ENCODE measurements at regions not wholly inside any gene's neighbourhood (a gene's known extent, or its start where the extent isn't known, plus 50 kb on each side); places are given as distances from the start of the nearest gene placed in this dataset.

DNA sequence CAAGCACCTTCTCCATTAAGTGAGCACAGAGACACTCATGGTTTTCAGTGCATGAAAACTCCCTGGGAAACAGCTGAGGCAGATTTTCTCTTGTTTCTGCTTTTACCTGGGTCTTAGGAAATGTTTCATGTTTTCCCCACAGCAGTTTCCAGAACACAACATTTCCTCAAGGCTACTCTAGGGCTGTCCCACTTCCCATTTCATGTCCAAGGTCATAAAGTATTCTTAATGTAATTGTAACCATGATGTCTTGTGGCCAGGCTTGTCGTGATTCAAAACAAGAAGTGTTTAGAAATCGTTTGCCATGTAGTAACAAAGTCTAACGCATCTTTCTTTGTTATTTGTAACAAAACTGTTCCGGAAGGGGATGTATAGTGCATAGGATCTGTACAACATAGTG lies 83.8 kb upstream of the NRP1 start:
- no peaks in the 10 kb centered on the region for H3K9me3 ChIP-seq (ENCODE audit: insufficient read depth, low read depth, low read length)
- H3K27ac ChIP-seq (ENCODE audit: low read depth, low read length): no peak overlapping the region
- 95% methylated on average over 4 of the region's 4 CpGs for WGBS
- H3K36me3 ChIP-seq (ENCODE audit: insufficient read depth, low read length): no peaks in the 10 kb centered on the region
- peaks cover 9% of the 10 kb centered on the region for H3K4me1 ChIP-seq (ENCODE audit: insufficient read depth, low read length)
- no peaks in the 10 kb centered on the region for H3K27me3 ChIP-seq (ENCODE audit: insufficient read depth, low read length)
- no peak overlapping the region for H3K9ac ChIP-seq (ENCODE audit: low read depth, low read length)
- H3K4me3 ChIP-seq (ENCODE audit: low read length): no peak overlapping the region

DNA sequence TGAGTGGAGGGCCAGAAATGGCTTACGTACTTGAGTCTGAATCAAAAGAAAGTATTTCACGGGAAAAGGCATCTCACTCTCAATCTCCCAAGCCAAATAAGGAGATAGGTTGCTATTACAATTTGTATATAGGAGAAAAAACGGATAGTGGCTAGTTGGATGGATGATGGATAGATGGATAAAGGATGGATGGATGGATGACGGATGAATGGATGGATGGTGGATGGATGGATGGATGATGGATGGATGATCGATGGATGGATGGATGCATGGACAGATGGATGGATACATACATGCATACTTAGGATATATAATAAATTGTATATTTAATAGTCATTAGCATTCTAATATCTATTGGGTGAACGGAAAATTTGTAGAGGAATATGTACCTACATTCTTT lies 82.2 kb upstream of the NRP1 start:
- Histone ChIP-seq H3K9ac (ENCODE audit: low read depth, low read length) (no peak overlapping the region), H3K27me3 (ENCODE audit: insufficient read depth, low read length) (no peaks in the 10 kb centered on the region), H3K9me3 (ENCODE audit: insufficient read depth, low read depth, low read length) (no peaks in the 10 kb centered on the region), H3K27ac (ENCODE audit: low read depth, low read length) (no peak overlapping the region), H3K36me3 (ENCODE audit: insufficient read depth, low read length) (no peaks in the 10 kb centered on the region), H3K4me1 (ENCODE audit: insufficient read depth, low read length) (0 out of 2 replicates have a peak, but pooled peaks cover 4% of the 10 kb centered on the region), H3K4me3 (ENCODE audit: low read length) (no peak overlapping the region)
- 88% methylated on average over 4 of the region's 6 CpGs for WGBS

DNA sequence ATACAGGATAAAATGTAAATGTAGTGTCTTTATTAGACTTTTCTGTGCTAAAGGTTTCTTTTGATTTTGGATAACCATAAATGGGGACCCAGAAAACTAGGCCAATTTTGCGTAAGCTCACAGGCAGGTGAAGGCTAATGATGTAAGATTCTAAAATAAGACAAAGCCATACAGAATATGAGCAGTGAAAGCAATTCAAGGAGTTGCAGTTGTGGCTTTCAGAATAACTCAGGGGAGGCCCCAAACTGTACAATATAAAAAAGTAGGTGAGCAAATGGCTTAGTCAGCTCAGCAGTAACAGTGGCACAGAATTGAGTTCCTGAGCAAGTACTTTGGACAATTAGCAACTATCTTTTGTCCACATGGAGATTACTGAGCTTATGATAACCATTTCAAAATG lies 81.7 kb upstream of the NRP1 start:
- H3K27ac ChIP-seq (ENCODE audit: low read depth, low read length): no peak overlapping the region
- WGBS: 86% methylated on average over 1 of the region's 1 CpG
- no peak overlapping the region for H3K9ac ChIP-seq (ENCODE audit: low read depth, low read length)
- H3K4me1 ChIP-seq (ENCODE audit: insufficient read depth, low read length): 0 out of 2 replicates have a peak, but pooled peaks cover 2% of the 10 kb centered on the region
- no peak overlapping the region for H3K4me3 ChIP-seq (ENCODE audit: low read length)
- H3K27me3 ChIP-seq (ENCODE audit: insufficient read depth, low read length): no peaks in the 10 kb centered on the region
- H3K9me3 ChIP-seq (ENCODE audit: insufficient read depth, low read depth, low read length): no peaks in the 10 kb centered on the region
- H3K36me3 ChIP-seq (ENCODE audit: insufficient read depth, low read length): no peaks in the 10 kb centered on the region

DNA sequence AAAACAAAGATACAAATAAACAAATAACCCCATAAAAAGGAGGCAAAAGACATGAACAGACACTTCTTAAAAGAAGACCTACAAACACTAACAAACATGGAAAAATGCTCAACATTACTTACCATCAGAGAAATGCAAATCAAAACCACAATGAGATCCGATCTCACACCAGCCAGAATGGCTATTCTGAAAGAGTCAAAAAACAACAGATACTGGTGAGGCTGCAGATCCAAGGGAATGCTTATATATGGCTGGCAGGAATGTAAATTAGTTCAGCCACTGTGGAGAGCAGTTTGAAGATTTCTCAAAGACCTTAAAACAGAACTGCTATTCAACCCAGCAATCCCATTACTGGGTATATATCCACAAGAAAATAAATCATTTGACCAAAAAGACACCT lies 80.4 kb upstream of the NRP1 start:
- no peak overlapping the region for H3K9ac ChIP-seq (ENCODE audit: low read depth, low read length)
- H3K27me3 ChIP-seq (ENCODE audit: insufficient read depth, low read length): no peaks in the 10 kb centered on the region
- no peaks in the 10 kb centered on the region for H3K9me3 ChIP-seq (ENCODE audit: insufficient read depth, low read depth, low read length)
- 100% methylated on average over 1 of the region's 1 CpG for WGBS
- H3K27ac ChIP-seq (ENCODE audit: low read depth, low read length): no peak overlapping the region
- no peaks in the 10 kb centered on the region for H3K36me3 ChIP-seq (ENCODE audit: insufficient read depth, low read length)
- H3K4me3 ChIP-seq (ENCODE audit: low read length): no peak overlapping the region
- no peaks in the 10 kb centered on the region for H3K4me1 ChIP-seq (ENCODE audit: insufficient read depth, low read length)

DNA sequence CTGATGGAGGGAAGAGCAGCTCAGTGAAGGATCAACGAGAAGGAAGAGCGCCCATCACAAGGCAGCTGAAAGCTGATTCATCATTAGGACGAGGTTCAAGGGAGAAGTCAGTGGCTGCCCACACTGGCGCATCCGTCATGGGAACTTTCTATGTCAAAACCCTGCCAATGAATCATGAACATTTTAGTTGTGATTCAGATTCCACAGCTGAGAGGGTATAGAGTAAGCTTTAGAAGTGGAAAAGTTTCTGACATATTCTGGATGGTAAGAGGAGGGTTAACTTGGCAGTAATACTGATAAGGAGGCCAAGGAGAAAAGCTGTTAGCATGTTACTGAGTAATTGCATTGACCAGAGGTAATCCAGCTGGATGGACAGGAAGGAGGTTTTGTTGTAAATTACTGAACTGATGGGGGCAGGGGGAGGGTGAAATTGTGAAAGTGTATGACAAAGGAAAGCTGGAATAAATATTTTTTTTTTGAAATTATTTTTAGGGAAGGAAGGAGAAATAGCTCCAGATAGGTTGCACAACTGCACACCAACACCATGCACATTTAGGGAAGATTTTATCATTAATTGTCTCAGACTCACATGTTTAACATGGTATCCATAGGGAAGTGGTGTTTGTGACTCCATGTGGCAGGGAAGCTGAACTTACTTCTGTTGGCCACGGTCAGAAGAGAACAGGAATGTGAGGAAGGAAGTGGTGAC lies 78.3 kb upstream of the NRP1 start:
- Histone ChIP-seq H3K27ac (ENCODE audit: low read depth, low read length) (no peak overlapping the region), H3K9ac (ENCODE audit: low read depth, low read length) (no peak overlapping the region)

DNA sequence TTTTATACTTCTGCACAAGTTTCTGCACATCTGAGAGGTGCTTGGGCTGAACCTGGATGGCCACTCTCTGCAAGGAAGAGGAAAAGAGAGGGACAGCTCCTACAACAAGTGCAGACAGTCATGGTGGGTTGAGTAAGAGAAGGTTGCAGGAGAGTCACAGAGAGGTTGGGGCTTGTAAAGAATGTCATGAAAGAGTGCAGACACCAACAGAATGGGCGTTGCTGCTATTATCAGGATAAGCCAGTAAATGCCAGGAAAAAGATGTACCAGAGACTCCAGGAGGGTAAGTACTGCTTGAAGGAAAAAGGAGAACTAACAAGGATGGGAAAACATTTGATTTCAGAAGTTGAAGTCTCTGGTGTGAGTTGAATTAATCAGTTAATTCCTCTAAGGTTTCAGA lies 77.8 kb upstream of the NRP1 start:
- WGBS: 85% methylated on average over 1 of the region's 1 CpG
- no peaks in the 10 kb centered on the region for H3K27me3 ChIP-seq (ENCODE audit: insufficient read depth, low read length)
- no peak overlapping the region for H3K27ac ChIP-seq (ENCODE audit: low read depth, low read length)
- H3K9ac ChIP-seq (ENCODE audit: low read depth, low read length): no peak overlapping the region
- no peak overlapping the region for H3K4me3 ChIP-seq (ENCODE audit: low read length)
- H3K4me1 ChIP-seq (ENCODE audit: insufficient read depth, low read length): no peaks in the 10 kb centered on the region
- H3K36me3 ChIP-seq (ENCODE audit: insufficient read depth, low read length): no peaks in the 10 kb centered on the region
- H3K9me3 ChIP-seq (ENCODE audit: insufficient read depth, low read depth, low read length): no peaks in the 10 kb centered on the region

More for the DNA sequence above, 78.3 kb upstream of the NRP1 start:
- no peaks in the 10 kb centered on the region for H3K4me1 ChIP-seq (ENCODE audit: insufficient read depth, low read length)
- no peaks in the 10 kb centered on the region for H3K27me3 ChIP-seq (ENCODE audit: insufficient read depth, low read length)
- no peaks in the 10 kb centered on the region for H3K9me3 ChIP-seq (ENCODE audit: insufficient read depth, low read depth, low read length)
- H3K4me3 ChIP-seq (ENCODE audit: low read length): no peak overlapping the region
- 91% methylated on average over 6 of the region's 6 CpGs for WGBS
- H3K36me3 ChIP-seq (ENCODE audit: insufficient read depth, low read length): no peaks in the 10 kb centered on the region

DNA sequence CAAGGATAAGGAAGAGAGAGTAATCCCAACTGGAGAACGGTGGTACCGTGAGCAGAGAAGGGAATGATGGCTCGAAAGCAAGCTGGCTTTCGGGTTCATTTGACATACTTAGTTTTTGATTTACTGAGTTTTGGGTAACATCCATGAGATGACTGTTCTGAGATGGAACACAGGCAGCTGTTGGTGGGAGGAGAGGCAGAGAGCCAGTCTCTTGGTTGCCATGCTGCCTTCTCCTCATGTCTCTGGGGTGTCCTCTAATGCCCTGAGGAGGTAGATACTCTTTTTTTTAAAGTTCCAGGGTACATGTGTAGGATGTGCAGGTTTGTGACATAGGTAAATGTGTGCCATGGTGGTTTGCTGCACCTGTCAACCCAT lies 76.4 kb upstream of the NRP1 start:
- no peaks in the 10 kb centered on the region for H3K36me3 ChIP-seq (ENCODE audit: insufficient read depth, low read length)
- no peak overlapping the region for H3K4me3 ChIP-seq (ENCODE audit: low read length)
- H3K27me3 ChIP-seq (ENCODE audit: insufficient read depth, low read length): no peaks in the 10 kb centered on the region
- 95% methylated on average over 4 of the region's 4 CpGs for WGBS
- no peaks in the 10 kb centered on the region for H3K9me3 ChIP-seq (ENCODE audit: insufficient read depth, low read depth, low read length)
- H3K4me1 ChIP-seq (ENCODE audit: insufficient read depth, low read length): no peaks in the 10 kb centered on the region
- H3K9ac ChIP-seq (ENCODE audit: low read depth, low read length): no peak overlapping the region
- H3K27ac ChIP-seq (ENCODE audit: low read depth, low read length): no peak overlapping the region

DNA sequence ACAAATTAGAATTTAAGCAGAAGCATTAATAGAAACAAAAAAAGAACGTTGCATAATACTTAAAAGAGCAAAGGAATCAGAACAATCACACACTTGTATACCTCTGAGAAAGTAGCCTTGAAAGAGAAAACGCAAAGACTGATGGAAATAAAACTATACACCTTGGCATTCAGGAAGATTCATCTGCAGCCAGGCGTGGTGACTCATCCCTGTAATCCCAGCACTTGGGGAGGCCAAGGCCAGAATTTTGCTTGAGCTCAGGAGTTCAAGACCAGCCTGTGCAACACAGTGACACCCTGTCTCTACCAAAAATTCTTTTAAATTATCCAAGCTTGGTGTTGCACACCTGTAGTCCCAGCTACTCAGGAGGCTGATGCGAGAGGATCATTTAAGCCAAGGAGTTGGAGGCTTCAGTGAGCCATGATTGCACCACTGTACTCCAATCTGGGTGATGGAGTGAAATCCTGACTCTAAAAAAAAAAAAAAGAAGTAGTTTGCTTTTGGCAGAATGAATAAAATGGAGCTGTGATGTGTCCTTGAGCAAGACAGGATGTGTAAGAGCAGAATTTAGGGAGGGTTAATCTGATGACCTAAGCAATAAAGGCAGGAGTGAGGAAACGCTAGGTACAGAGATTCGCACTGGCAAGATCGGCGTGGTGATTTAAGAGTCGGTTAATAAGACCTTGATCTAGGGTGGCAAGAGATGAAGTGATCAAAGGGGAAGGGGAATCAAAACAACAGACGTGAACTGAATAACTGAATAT lies 75.8 kb upstream of the NRP1 start:
- H3K27ac ChIP-seq (ENCODE audit: low read depth, low read length): no peak overlapping the region
- H3K4me3 ChIP-seq (ENCODE audit: low read length): no peak overlapping the region
- no peaks in the 10 kb centered on the region for H3K36me3 ChIP-seq (ENCODE audit: insufficient read depth, low read length)
- no peaks in the 10 kb centered on the region for H3K4me1 ChIP-seq (ENCODE audit: insufficient read depth, low read length)
- H3K27me3 ChIP-seq (ENCODE audit: insufficient read depth, low read length): no peaks in the 10 kb centered on the region
- no peaks in the 10 kb centered on the region for H3K9me3 ChIP-seq (ENCODE audit: insufficient read depth, low read depth, low read length)
- no peak overlapping the region for H3K9ac ChIP-seq (ENCODE audit: low read depth, low read length)
- 76% methylated on average over 10 of the region's 10 CpGs for WGBS

DNA sequence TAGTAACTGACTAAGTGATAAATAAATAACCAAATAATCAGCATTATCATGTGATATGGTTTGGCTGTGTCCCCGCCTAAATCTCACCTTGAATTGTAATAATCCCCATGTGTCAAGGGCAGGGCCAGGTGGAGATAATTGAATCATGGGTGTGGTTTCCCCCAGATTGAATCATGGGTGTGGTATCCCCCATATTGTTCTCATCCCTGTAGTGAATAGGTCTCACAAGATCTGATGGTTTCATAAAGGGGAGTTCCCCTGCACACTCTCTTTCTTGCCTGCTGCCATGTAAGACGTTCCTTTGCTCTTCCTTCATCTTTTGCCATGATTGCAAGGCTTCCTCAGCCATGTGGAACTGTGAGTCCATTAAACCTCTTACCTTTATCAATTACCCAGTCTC lies 72.1 kb upstream of the NRP1 start:
- Histone ChIP-seq H3K36me3 (ENCODE audit: insufficient read depth, low read length) (no peaks in the 10 kb centered on the region), H3K9ac (ENCODE audit: low read depth, low read length) (no peak overlapping the region), H3K4me3 (ENCODE audit: low read length) (no peak overlapping the region), H3K27ac (ENCODE audit: low read depth, low read length) (no peak overlapping the region), H3K4me1 (ENCODE audit: insufficient read depth, low read length) (no peaks in the 10 kb centered on the region), H3K9me3 (ENCODE audit: insufficient read depth, low read depth, low read length) (no peaks in the 10 kb centered on the region), H3K27me3 (ENCODE audit: insufficient read depth, low read length) (no peaks in the 10 kb centered on the region)
- WGBS: 93% methylated on average over 1 of the region's 2 CpGs

DNA sequence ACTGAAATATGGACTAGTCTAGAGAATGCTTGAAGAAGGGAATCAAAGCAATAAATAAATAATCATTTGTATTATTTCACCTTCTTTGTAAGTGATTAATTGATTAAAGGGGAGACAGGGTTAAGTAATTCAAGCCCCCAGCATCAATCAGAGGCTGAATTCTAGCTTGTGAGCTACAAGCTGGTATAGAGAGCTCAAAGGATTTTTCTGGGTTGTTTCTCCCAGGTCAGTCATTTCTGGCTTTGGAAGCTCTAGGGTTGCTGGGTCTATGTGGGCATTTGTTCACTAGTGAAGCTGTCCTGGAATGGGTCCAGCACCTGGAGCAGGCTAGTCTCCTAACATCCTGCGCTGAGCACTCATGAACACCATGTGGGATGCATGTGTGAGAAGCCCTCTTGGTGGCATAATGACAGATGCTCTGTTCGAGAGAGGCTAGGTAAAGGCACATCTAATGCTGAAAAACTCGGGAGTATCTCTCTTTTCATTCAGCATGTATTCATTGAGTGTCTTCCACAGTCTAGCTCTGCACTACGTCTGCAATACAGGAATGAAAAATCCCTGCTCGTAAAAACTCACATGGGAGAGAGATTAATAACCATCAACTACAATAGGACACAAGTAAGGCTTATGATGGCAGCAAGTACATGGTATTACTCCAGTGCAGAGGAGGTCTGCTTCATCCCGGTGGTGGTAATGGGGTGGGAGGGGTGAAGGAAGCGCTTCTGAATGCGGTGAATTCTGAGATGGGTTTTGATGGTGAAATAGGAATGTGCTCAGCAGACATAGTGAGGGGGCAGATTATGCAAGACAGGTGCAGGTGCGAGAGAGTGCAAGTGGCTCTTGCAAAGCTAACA lies 68.0 kb upstream of the NRP1 start:
- H3K36me3 ChIP-seq (ENCODE audit: insufficient read depth, low read length): no peaks in the 10 kb centered on the region
- H3K4me3 ChIP-seq (ENCODE audit: low read length): no peak overlapping the region
- no peak overlapping the region for H3K27ac ChIP-seq (ENCODE audit: low read depth, low read length)
- no peaks in the 10 kb centered on the region for H3K4me1 ChIP-seq (ENCODE audit: insufficient read depth, low read length)
- H3K9me3 ChIP-seq (ENCODE audit: insufficient read depth, low read depth, low read length): no peaks in the 10 kb centered on the region
- 83% methylated on average over 9 of the region's 9 CpGs for WGBS
- H3K27me3 ChIP-seq (ENCODE audit: insufficient read depth, low read length): no peaks in the 10 kb centered on the region
- no peak overlapping the region for H3K9ac ChIP-seq (ENCODE audit: low read depth, low read length)

DNA sequence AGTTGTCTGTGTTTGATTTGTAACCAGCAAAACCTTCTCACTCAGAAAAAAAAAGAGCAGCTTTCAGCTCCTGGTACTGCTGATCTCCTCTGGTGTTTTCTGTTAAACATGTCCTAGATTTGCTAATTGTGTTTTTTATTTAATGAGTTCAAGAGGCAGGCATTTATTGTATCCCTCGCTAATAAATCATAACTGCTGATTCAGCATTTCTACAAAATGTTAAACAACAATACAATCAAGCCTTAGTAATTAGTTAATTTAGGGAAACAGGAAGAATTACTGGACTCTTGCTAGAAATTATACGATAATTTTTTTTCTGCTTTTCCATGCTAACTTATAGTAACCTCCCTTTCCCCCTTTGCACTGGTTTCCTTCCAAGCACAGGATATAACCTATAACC lies 66.8 kb upstream of the NRP1 start:
- no peaks in the 10 kb centered on the region for H3K4me1 ChIP-seq (ENCODE audit: insufficient read depth, low read length)
- H3K27ac ChIP-seq (ENCODE audit: low read depth, low read length): no peak overlapping the region
- no peaks in the 10 kb centered on the region for H3K27me3 ChIP-seq (ENCODE audit: insufficient read depth, low read length)
- no CpG with 5 or more reads among the region's 2 CpGs for WGBS
- no peaks in the 10 kb centered on the region for H3K9me3 ChIP-seq (ENCODE audit: insufficient read depth, low read depth, low read length)
- H3K4me3 ChIP-seq (ENCODE audit: low read length): no peak overlapping the region
- no peak overlapping the region for H3K9ac ChIP-seq (ENCODE audit: low read depth, low read length)
- H3K36me3 ChIP-seq (ENCODE audit: insufficient read depth, low read length): no peaks in the 10 kb centered on the region
